ENCODE measurements at regions not wholly inside any gene's neighbourhood (a gene's known extent, or its start where the extent isn't known, plus 50 kb on each side); places are given as distances from the start of the nearest gene placed in this dataset.

DNA sequence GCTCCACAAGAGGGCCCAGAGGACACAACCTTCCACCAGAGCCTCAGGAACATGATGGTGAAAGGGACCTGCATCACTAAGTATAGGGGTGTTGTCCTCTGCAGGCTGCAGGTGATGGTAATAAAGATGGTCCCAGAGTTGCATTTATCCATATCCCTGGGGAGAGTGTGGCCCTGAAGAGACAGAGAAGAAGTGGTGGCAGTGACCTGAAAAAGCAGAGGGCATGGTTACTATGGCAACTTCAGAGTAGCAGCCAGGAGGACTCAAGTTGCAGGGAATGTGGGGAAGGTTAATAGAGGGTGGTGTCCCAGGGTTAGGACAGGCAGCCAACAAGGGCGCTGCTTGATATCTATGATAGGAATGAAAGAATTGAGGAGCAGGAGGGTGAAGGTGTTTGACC, 57.1 kb downstream of the HLA-A start:
- DNase-seq (ENCODE audit: low read depth, low spot score) = no peak

DNA sequence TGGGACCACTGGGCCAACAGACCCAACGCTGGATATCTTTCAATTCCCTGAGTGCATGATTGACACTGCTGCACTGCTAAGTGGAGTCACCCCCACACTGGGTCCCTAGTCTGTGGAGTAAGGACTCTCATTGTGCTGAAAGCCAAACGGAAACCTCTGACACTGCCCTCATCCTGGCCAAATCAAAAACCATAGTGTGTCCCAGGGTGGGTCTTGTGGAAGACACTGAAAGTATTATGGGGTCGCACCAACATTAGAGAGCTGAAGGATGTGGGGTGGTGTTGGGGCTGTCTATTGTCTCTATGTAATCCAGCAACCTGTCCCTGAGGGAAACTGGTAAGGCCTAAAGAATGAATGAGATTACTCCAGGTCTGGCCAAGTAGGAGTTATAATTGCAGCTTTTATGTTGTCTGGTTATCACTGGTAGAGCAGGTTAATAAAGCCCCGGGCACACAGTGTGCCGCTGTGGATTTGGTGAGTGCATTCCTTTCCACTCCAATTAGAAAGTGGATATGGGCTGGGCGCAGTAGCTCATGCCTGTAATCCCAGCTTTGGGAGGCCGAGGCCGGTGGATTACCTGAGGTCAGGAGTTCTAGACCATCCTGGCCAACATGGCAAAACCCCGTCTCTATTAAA, 57.9 kb downstream of the HLA-A start:
- DNase-seq (ENCODE audit: low read depth, low spot score) = no peak

DNA sequence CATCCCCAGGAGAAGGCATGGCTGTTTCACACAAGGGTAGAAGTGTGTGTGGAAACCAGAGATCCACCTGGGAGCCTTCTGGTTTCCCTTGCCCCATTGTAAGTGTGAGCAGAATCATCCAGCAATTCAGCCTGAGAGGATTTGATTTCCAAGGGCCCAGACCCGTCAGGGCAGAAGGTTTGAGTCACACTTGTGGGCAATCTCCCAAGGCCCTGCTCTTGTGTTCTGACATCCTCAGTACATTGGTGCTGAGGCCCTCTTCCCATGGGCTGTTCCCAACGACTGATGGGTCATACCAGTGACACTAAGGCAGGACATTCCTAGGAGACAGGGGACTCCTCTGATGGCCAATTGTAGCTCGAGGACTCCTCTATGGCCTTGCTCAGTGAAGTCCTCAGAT, 58.2 kb upstream of the POLR1H start:
- no peak for DNase-seq (ENCODE audit: low read depth, low spot score)

DNA sequence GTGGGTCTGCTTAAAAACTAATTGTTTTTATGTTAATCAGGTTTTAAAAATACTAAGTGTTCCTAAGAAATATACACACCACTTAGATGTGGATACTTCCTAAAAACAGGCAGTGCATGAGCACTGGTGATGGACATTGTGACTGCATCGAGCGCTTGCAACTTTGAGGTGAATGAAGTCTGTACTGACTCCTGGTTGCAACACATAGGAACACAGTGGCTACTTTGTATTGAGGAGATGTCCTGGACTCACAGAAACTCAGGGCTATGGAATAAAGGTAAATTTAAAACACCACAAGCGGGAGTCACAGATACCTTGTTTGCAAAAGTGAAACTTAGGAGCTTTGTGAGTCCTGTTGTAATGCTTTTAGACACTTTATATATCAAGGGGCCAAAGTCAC, 55.6 kb upstream of the POLR1H start:
- no peak for DNase-seq (ENCODE audit: low read depth, low spot score)

DNA sequence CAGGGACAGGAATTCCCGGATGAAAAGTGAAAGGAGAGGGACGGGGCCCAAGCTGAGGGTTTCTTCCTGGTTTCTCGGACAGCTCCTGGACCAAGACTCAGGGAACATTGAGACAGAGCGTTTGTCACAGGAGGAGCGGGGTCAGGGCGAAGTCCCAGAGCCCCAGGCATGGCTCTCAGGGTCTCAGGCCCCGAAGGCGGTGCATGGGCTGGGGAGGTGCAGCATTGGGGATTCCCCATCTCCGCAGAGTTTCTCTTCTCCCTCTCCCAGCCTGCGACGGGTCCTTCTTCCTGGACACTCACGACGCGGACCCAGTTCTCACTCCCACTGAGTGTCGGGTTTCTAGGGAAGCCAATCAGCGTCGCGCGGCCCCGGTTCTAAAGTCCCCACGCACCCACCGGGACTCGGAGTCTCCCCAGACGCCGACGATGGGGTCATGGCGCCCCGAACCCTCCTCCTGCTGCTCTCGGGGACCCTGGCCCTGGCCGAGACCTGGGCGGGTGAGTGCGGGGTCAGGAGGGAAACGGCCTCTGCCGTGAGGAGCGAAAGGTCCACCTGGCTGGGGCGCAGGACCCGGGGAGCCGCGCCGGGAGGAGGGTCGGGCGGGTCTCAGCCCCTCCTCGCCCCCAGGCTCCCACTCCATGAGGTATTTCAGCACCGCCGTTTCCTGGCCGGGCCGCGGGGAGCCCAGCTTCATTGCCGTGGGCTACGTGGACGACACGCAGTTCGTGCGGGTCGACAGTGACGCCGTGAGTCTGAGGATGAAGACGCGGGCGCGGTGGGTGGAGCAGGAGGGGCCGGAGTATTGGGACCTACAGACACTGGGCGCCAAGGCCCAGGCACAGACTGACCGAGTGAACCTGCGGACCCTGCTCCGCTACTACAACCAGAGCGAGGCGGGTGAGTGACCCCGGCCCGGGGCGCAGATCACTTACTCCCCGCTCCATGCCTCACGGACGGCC, 54.6 kb upstream of the POLR1H start:
- DNase-seq (ENCODE audit: low read depth, low spot score) = peak; percentile 27

DNA sequence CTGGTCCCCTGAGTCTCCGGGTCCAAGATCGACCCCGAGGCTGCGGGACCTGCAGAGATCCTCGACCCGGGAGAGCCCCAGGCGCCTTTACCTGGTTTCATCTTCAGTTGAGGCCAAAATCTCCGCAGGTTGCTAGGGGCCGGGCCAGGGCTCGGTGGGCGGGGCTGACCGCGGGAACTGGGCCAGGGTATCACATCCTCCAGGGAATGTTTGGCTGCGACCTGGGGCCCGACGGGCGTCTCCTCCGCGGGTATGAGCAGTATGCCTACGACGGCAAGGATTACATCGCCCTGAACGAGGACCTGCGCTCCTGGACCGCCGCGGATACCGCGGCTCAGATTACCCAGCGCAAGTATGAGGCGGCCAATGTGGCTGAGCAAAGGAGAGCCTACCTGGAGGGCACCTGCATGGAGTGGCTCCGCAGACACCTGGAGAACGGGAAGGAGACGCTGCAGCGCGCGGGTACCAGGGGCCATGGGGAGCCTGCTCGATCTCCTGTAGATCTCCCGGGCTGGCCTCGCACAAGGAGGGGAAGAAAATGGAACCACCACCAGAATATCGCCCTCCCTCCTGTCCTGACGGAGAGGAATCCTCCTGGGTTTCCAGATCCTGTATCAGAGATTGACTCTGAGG, 53.8 kb upstream of the POLR1H start:
- DNase-seq (ENCODE audit: low read depth, low spot score) = peak; percentile 52

DNA sequence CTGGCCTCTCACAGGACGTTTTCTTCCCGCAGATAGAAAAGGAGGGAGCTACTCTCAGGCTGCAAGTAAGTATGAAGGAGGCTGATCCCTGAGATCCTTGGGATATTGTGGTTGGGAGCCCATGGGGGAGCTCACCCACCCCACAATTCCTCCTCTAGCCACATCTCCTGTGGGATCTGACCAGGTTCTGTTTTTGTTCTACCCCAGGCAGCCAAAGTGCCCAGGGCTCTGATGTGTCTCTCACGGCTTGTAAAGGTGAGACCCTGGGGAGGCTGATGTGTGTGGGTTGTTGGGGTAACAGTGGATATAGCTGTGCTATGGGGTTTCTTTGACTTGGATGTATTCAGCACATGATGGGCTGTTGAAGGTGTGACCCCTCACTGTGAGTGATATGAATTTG, 52.0 kb upstream of the POLR1H start:
- DNase-seq (ENCODE audit: low read depth, low spot score) = no peak
